Peyer's patch (tissue), 4 donors: ENCODE measurements at regions not wholly inside any gene's neighbourhood (a gene's known extent, or its start where the extent isn't known, plus 50 kb on each side); places are given as distances from the start of the nearest gene placed in this dataset.

Experiments
- CTCF ChIP-seq, 6 experiments: fragments of 450-650 bp in 4 of 6; fragments of 200-600 bp in 2 of 6; sonication (generic) in 1 of 6; IDR thresholded peaks; one replicate each; pipeline ENCODE4 v1.5.1; 2017 to 2019; ENCODE audit warnings: antibody characterized with exemption in 6 of 6, mild to moderate bottlenecking in 3 of 6, moderate library complexity in 1 of 6
- POLR2A ChIP-seq, 2 donors: fragments of 450-650 bp; IDR thresholded peaks; one replicate each; pipeline ENCODE4 v1.5.1; 2017; ENCODE audit warnings: antibody characterized with exemption in 2 of 2, mild to moderate bottlenecking in 2 of 2, moderate library complexity in 2 of 2

GRCh38 chr1:61563611-61564010 is 161.3 kb downstream of the TM2D1 start:
- TF ChIP-seq CTCF (IDR thresholded peaks at IDR 0.05) (no peak), POLR2A (IDR thresholded peaks at IDR 0.05) (no peak)
